ENCODE measurements at regions not wholly inside any gene's neighbourhood (a gene's known extent, or its start where the extent isn't known, plus 50 kb on each side); places are given as distances from the start of the nearest gene placed in this dataset.
"Not testable (repeated sequence)": the region's sequence is repeated elsewhere in the genome, so short reads cannot be mapped to it uniquely, and the experiment has no call there.

- not testable (repeated sequence) for DNase-seq (ENCODE audit: low spot score); H4K91ac ChIP-seq (ENCODE audit: low read depth, low read length, poor library complexity); H2AK5ac ChIP-seq (ENCODE audit: low read depth, low read length); H3K36me3 ChIP-seq (replicated peaks in 1 of 2; ENCODE audit: control insufficient read depth in 2 of 2, insufficient read depth in 2 of 2, low read length in 2 of 2); H3K9ac ChIP-seq (ENCODE audit: low read depth, low read length, poor library complexity); H3K18ac ChIP-seq (ENCODE audit: low read length); H3K4ac ChIP-seq (ENCODE audit: low read length); H3K79me1 ChIP-seq (ENCODE audit: low read depth, low read length); H3K4me1 ChIP-seq (ENCODE audit: control insufficient read depth in 2 of 2, insufficient read depth in 1 of 2, low read depth in 1 of 2, low read length in 2 of 2); H3K27ac ChIP-seq (replicated peaks; ENCODE audit: low read length); H2BK12ac ChIP-seq (ENCODE audit: low read length); H2BK15ac ChIP-seq (ENCODE audit: low read length); H2AFZ ChIP-seq (ENCODE audit: low read length); H4K8ac ChIP-seq (ENCODE audit: low read depth, low read length); H3K4me3 ChIP-seq (ENCODE audit: low read length in 2 of 2); H3K14ac ChIP-seq (ENCODE audit: low read length); H2BK5ac ChIP-seq (ENCODE audit: low read length); H3K23ac ChIP-seq (ENCODE audit: low read depth, low read length, poor library complexity); H2BK120ac ChIP-seq (ENCODE audit: low read depth, low read length); H3K4me2 ChIP-seq (ENCODE audit: insufficient read depth, low read length, poor library complexity, severe bottlenecking); H3K9me3 ChIP-seq (replicated peaks in 1 of 2; ENCODE audit: control insufficient read depth in 2 of 2, insufficient read depth in 1 of 2, low read depth in 1 of 2, low read length in 2 of 2)
- peaks cover 0 to 15% (median 0%) of the 10 kb centered on the region in 3 experiments for H3K27me3 ChIP-seq (ENCODE audit: control insufficient read depth in 3 of 3, insufficient read depth in 3 of 3, low read depth in 1 of 3, low read length in 3 of 3)
- WGBS, 2 donors (ENCODE audit: extremely low coverage in 2 of 2, insufficient read length in 2 of 2, insufficient replicate concordance in 1 of 2) = no CpG with 5 or more reads among the region's 30 CpGs
Measured at GRCh38 chr9:138174954-138175353, 297.4 kb downstream of the CACNA1B start.

GRCh38 chr9:138175354-138175753, 297.8 kb downstream of the CACNA1B start:
- not testable (repeated sequence) for DNase-seq (ENCODE audit: low spot score); H4K8ac ChIP-seq (ENCODE audit: low read depth, low read length); H4K91ac ChIP-seq (ENCODE audit: low read depth, low read length, poor library complexity); H3K4me1 ChIP-seq (ENCODE audit: control insufficient read depth in 2 of 2, insufficient read depth in 1 of 2, low read depth in 1 of 2, low read length in 2 of 2); H2BK15ac ChIP-seq (ENCODE audit: low read length); H3K23ac ChIP-seq (ENCODE audit: low read depth, low read length, poor library complexity); H3K4me3 ChIP-seq (ENCODE audit: low read length in 2 of 2); H3K27ac ChIP-seq (replicated peaks; ENCODE audit: low read length); H3K9me3 ChIP-seq (replicated peaks in 1 of 2; ENCODE audit: control insufficient read depth in 2 of 2, insufficient read depth in 1 of 2, low read depth in 1 of 2, low read length in 2 of 2); H3K18ac ChIP-seq (ENCODE audit: low read length); H2AK5ac ChIP-seq (ENCODE audit: low read depth, low read length); H2BK12ac ChIP-seq (ENCODE audit: low read length); H2BK120ac ChIP-seq (ENCODE audit: low read depth, low read length); H3K14ac ChIP-seq (ENCODE audit: low read length); H3K36me3 ChIP-seq (replicated peaks in 1 of 2; ENCODE audit: control insufficient read depth in 2 of 2, insufficient read depth in 2 of 2, low read length in 2 of 2); H3K4ac ChIP-seq (ENCODE audit: low read length); H3K4me2 ChIP-seq (ENCODE audit: insufficient read depth, low read length, poor library complexity, severe bottlenecking); H3K79me1 ChIP-seq (ENCODE audit: low read depth, low read length); H2BK5ac ChIP-seq (ENCODE audit: low read length); H2AFZ ChIP-seq (ENCODE audit: low read length); H3K9ac ChIP-seq (ENCODE audit: low read depth, low read length, poor library complexity)
- no CpG with 5 or more reads among the region's 31 CpGs for WGBS, 2 donors (ENCODE audit: extremely low coverage in 2 of 2, insufficient read length in 2 of 2, insufficient replicate concordance in 1 of 2)
- peaks cover 0 to 17% (median 0%) of the 10 kb centered on the region in 3 experiments for H3K27me3 ChIP-seq (ENCODE audit: control insufficient read depth in 3 of 3, insufficient read depth in 3 of 3, low read depth in 1 of 3, low read length in 3 of 3)

- H3K4ac ChIP-seq (ENCODE audit: low read length); H3K14ac ChIP-seq (ENCODE audit: low read length); H4K91ac ChIP-seq (ENCODE audit: low read depth, low read length, poor library complexity); H3K9ac ChIP-seq (ENCODE audit: low read depth, low read length, poor library complexity); H3K4me1 ChIP-seq (ENCODE audit: control insufficient read depth in 2 of 2, insufficient read depth in 1 of 2, low read depth in 1 of 2, low read length in 2 of 2); H3K79me1 ChIP-seq (ENCODE audit: low read depth, low read length); H2AFZ ChIP-seq (ENCODE audit: low read length); H2BK15ac ChIP-seq (ENCODE audit: low read length); H3K9me3 ChIP-seq (replicated peaks in 1 of 2; ENCODE audit: control insufficient read depth in 2 of 2, insufficient read depth in 1 of 2, low read depth in 1 of 2, low read length in 2 of 2); H2BK5ac ChIP-seq (ENCODE audit: low read length); H4K8ac ChIP-seq (ENCODE audit: low read depth, low read length); H3K18ac ChIP-seq (ENCODE audit: low read length); H3K4me3 ChIP-seq (ENCODE audit: low read length in 2 of 2); H3K36me3 ChIP-seq (replicated peaks in 1 of 2; ENCODE audit: control insufficient read depth in 2 of 2, insufficient read depth in 2 of 2, low read length in 2 of 2); H2BK120ac ChIP-seq (ENCODE audit: low read depth, low read length); H3K4me2 ChIP-seq (ENCODE audit: insufficient read depth, low read length, poor library complexity, severe bottlenecking); DNase-seq (ENCODE audit: low spot score); H3K27ac ChIP-seq (replicated peaks; ENCODE audit: low read length); H2AK5ac ChIP-seq (ENCODE audit: low read depth, low read length); H2BK12ac ChIP-seq (ENCODE audit: low read length); H3K23ac ChIP-seq (ENCODE audit: low read depth, low read length, poor library complexity): not testable (repeated sequence)
- no CpG with 5 or more reads among the region's 9 CpGs for WGBS, 2 donors (ENCODE audit: extremely low coverage in 2 of 2, insufficient read length in 2 of 2, insufficient replicate concordance in 1 of 2)
- H3K27me3 ChIP-seq (ENCODE audit: control insufficient read depth in 3 of 3, insufficient read depth in 3 of 3, low read depth in 1 of 3, low read length in 3 of 3) = peaks cover 0 to 17% (median 0%) of the 10 kb centered on the region in 3 experiments
Measured at GRCh38 chr9:138177091-138177490, 299.5 kb downstream of the CACNA1B start.

GRCh38 chr9:138179003-138179402, 301.4 kb downstream of the CACNA1B start:
- DNase-seq (ENCODE audit: low spot score); H3K4me3 ChIP-seq (ENCODE audit: low read length in 2 of 2); H2BK5ac ChIP-seq (ENCODE audit: low read length); H2BK120ac ChIP-seq (ENCODE audit: low read depth, low read length); H2AK5ac ChIP-seq (ENCODE audit: low read depth, low read length); H3K79me1 ChIP-seq (ENCODE audit: low read depth, low read length); H3K4ac ChIP-seq (ENCODE audit: low read length); H4K91ac ChIP-seq (ENCODE audit: low read depth, low read length, poor library complexity); H3K4me1 ChIP-seq (ENCODE audit: control insufficient read depth in 2 of 2, insufficient read depth in 1 of 2, low read depth in 1 of 2, low read length in 2 of 2); H3K9me3 ChIP-seq (replicated peaks in 1 of 2; ENCODE audit: control insufficient read depth in 2 of 2, insufficient read depth in 1 of 2, low read depth in 1 of 2, low read length in 2 of 2); H2AFZ ChIP-seq (ENCODE audit: low read length); H3K4me2 ChIP-seq (ENCODE audit: insufficient read depth, low read length, poor library complexity, severe bottlenecking); H3K23ac ChIP-seq (ENCODE audit: low read depth, low read length, poor library complexity); H2BK12ac ChIP-seq (ENCODE audit: low read length); H3K18ac ChIP-seq (ENCODE audit: low read length); H4K8ac ChIP-seq (ENCODE audit: low read depth, low read length); H2BK15ac ChIP-seq (ENCODE audit: low read length); H3K27ac ChIP-seq (replicated peaks; ENCODE audit: low read length); H3K9ac ChIP-seq (ENCODE audit: low read depth, low read length, poor library complexity); H3K36me3 ChIP-seq (replicated peaks in 1 of 2; ENCODE audit: control insufficient read depth in 2 of 2, insufficient read depth in 2 of 2, low read length in 2 of 2): not testable (repeated sequence)
- peaks cover 0 to 17% (median 0%) of the 10 kb centered on the region in 3 experiments for H3K27me3 ChIP-seq (ENCODE audit: control insufficient read depth in 3 of 3, insufficient read depth in 3 of 3, low read depth in 1 of 3, low read length in 3 of 3)
- no CpG with 5 or more reads among the region's 4 CpGs for whole genome bisulfite sequencing, 2 donors (ENCODE audit: extremely low coverage in 2 of 2, insufficient read length in 2 of 2, insufficient replicate concordance in 1 of 2)
- H3K14ac ChIP-seq (ENCODE audit: low read length) = peak overlapping the region; percentile 75
